GM19395 (cell line): ENCODE measurements at regions not wholly inside any gene's neighbourhood (a gene's known extent, or its start where the extent isn't known, plus 50 kb on each side); places are given as distances from the start of the nearest gene placed in this dataset.
A peak's percentile ranks its signal among the peaks of the same experiment; 100 is the strongest.
"Not testable (repeated sequence)": the region's sequence is repeated elsewhere in the genome, so short reads cannot be mapped to it uniquely, and the experiment has no call there.

ENCODE experiments used
- ATAC-seq: cut with Tn5 transposase; IDR thresholded peaks from one replicate; pipeline ENCODE4 v1.9.1; 2021; ENCODE audit warnings: mild to moderate bottlenecking, moderate library complexity; ENCODE audit not compliant: unreplicated experiment

GRCh38 chr5:124056326-124056990 is 544.5 kb downstream of the CSNK1G3 start:
- peak; percentile 75 for ATAC-seq

DNA sequence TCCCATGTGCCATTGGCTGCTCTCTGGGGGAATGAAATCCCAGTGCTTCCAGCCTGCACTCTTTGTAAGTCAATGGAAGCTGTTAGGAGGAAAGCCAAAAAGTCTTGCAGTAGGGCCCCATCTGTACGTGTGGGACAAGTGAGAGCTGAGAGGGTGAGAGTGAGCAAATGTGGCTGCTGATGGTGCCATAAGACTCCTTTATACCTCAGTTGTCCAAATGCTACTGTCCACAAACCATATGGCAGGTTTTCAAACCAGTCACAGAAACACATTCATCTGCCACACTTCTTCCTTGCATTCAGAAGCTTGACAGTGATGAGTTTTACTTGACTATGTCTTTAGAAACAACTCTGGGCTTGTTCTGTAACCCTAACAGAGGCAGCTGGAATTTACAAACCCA is 543.8 kb downstream of the CSNK1G3 start:
- no peak for ATAC-seq

DNA sequence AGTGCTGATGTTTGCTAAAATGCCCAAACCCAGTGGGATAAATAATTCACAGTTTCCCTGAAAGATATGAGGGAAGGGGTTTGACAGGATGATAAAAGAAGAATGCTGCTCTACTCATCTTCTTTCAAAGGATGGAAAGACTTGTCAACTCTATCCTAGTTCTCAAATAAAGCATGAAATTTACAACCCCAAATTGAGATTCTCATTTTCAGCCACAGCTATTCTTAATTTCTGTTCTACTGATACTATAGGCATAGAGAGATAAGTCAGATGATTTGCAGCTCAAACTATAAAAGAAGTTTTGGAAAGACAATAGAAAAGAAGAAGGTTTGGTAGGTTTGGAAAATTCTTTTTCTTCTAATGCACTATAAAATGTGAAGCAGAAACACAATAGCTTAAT is 542.6 kb downstream of the CSNK1G3 start:
- peak; percentile 55 for ATAC-seq

GRCh38 chr5:124053340-124053739 is 541.4 kb downstream of the CSNK1G3 start:
- no peak for ATAC-seq

DNA sequence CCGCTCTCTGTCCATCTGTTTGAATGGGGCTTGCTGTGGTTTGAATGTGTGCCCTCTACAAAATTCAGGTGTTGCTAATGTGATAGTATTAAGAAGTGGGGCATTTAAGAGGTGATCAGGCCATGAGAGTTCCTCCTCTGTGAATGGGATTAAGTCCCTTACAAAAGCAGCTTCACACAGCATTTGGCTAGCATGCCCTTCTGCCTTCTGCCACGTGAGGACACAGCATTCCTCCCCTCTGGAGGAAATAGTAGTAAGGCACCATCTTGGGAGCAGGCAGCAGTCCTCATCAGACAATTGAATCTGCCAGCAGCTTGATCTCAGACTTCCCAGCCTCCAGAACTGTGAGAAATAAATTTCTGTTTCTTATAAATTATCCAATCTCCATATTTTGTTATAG is 540.2 kb downstream of the CSNK1G3 start:
- no peak for ATAC-seq

- no peak for ATAC-seq
These were observed 538.3 kb downstream of the CSNK1G3 start for GRCh38 chr5:124050120-124050770.

- no peak for ATAC-seq
These were observed 533.4 kb downstream of the CSNK1G3 start for GRCh38 chr5:124045412-124045811.

DNA sequence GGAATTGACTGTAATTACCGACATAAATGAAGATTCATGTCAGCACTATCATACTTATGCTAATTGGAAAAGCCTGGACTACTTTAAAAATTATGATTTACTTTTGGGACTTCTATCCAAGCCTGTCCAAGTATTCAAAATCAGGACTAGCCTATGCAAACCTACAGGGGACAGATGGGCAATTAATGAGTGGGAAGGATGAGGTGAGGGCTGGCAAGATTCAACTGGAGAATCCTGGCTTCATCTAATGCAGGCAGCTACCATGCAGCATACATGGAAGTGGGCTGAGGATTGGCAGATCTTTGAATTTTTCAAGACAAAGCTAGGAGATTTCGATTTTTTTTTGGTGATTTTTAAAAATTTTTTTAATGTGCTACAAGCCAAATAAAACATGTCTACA is 532.6 kb downstream of the CSNK1G3 start:
- ATAC-seq: no peak

- ATAC-seq: no peak
These were observed 531.5 kb downstream of the CSNK1G3 start for GRCh38 chr5:124043456-124043855.

DNA sequence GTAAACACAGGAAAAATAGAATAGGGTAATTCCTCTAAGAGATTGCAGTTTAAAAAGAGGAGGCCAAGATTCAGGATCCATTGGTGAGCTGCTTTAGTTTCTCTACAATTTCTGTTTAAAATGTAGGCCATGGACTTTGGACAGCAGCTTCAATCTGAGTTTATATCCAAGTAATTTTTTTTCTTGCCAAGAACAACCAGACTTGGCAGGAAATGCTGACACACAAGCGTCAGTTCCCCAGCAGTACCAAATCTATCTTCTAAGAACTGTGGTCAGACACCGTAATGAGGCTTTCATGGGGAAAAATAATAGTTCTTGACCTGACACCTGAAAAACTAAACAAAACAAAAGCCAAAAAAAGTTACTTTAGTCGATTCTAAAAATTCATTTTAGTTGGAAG is 528.8 kb downstream of the CSNK1G3 start:
- ATAC-seq: no peak

- ATAC-seq: no peak
These were observed 527.4 kb downstream of the CSNK1G3 start for GRCh38 chr5:124039410-124039809.

DNA sequence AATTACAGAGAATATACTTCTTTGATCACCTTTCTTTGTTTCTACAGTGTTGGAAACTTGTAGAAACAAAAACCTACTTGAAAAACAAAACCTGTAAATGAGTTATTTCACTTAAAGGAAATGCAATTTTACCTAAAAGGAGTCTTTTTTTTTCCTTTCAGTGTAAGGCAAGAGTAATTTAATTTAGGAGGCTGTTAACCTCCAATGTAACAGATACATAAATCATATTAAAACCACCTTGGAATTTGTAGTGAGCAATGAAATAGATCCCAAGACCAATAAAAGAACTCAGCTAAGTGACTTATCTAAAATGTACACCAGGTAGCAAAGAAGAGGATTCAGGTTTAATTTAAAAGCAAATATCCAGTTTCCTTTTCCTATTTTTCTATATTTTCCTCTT is 524.8 kb downstream of the CSNK1G3 start:
- ATAC-seq: no peak

DNA sequence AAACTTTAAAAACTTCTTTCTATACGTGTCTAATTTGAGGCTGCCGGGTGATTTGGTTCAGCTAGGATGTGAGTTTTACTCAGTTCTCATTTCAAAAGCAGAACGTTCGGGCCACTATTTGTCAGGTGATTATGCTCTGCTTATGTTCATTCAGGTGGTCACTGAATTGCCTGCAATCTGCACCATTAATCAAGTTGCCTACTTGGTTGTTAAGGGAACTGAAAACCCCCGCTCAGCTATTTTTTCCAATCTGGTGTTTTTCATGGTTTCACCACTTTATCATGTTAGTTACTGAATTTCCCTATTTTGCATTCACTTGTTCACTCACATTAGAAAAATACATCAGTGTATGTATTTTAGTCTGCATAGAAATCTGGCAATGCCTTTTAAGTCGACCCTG is 523.0 kb downstream of the CSNK1G3 start:
- peak; percentile 98 for ATAC-seq

- ATAC-seq: no peak
These were observed 522.2 kb downstream of the CSNK1G3 start for GRCh38 chr5:124034083-124034700.

GRCh38 chr5:124030043-124030491 is 518.1 kb downstream of the CSNK1G3 start:
- ATAC-seq: no peak

- no peak for ATAC-seq
These were observed 515.5 kb downstream of the CSNK1G3 start for GRCh38 chr5:124027441-124027840.

GRCh38 chr5:124025306-124025845 is 513.4 kb downstream of the CSNK1G3 start:
- no peak for ATAC-seq

DNA sequence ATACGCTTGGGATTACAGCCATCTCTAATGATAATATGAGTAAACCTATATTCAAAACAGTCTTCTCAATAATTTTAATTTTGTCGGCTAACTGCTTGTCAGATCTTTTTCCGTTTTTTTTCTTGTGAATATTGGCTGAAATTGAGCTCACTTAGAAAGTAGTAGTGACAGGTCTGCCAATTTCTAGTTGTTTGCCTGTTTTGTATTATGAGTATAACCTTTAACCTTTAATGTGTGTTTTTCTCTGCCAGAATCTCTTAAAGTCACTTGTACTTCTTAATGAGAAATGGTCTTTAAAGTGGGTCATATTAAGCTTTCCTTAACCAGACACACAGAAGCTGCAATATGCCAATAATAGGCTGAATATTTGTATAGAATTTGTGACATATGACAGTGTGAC is 511.0 kb downstream of the CSNK1G3 start:
- ATAC-seq: no peak

GRCh38 chr5:124021776-124022175 is 509.8 kb downstream of the CSNK1G3 start:
- ATAC-seq: no peak

GRCh38 chr5:124021066-124021641 is 509.2 kb downstream of the CSNK1G3 start:
- no peak for ATAC-seq

DNA sequence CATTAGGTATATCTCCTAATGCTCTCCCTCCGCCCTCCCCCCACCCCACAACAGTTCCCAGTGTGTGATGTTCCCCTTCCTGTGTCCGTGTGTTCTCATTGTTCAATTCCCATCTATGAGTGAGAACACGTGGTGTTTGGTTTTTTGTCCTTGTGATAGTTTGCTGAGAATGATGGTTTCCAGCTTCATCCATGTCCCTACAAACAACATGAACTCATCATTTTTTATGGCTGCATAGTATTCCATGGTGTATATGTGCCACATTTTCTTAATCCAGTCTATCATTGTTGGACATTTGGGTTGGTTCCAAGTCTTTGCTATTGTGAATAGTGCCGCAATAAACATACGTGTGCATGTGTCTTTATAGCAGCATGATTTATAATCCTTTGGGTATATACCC is 505.3 kb downstream of the CSNK1G3 start:
- not testable (repeated sequence) for ATAC-seq
